ENCODE measurements at regions not wholly inside any gene's neighbourhood (a gene's known extent, or its start where the extent isn't known, plus 50 kb on each side); places are given as distances from the start of the nearest gene placed in this dataset.

DNA sequence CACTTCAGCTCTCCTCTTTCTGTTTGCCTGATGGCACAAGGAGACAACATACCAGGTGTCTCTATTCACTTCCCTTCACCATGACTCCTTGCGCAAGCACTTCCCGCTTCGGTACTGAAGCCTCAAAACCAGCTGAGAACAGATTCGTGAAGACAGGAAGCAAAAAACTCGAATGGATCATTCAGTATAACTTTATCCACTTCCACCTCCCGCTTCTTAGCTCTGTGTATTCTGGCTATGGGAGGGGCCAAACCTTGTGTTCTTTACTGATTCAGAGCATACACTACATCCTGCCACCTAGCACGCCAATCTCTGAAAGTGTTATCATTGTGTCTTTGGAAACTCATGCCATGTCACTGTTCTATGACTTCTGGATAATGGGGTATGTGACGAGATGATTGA is 62.2 kb upstream of the ADA2 start (continued):
- TF ChIP-seq BACH1 (IDR thresholded peaks at IDR 0.05; ENCODE audit: borderline replicate concordance) (no peak), MEF2A (IDR thresholded peaks at IDR 0.05; ENCODE audit: insufficient read depth, low read depth, low read length) (no peak), TAF1 (IDR thresholded peaks at IDR 0.05; ENCODE audit: borderline replicate concordance, low read depth, low read length) (no peak)

DNA sequence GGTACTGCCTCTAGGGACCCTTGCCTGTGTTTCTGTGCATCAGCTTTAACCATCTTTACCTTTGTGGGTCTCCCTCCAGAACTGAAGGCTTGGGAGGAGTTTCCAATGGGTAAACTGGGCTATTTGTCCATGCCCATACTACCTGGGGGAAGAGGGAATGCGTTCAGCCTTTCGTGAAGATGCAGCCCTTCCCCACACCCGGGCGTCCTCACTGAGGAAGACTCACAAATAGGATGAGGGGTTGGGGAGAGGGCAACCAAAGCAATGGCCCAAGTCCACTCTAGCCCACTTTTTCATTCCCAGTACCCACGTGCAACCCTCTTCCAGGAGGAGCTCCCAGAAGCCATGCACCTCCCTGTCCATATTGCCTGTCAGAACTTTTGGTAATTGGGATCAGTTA is 61.8 kb upstream of the ADA2 start:
- H3K4me2 ChIP-seq (ENCODE audit: control insufficient read depth, insufficient read depth), result peak overlapping the region; percentile 32
- H3K9ac ChIP-seq (ENCODE audit: control insufficient read depth, insufficient read depth, low read length), result peak overlapping the region; percentile 9
- H3K27ac ChIP-seq (ENCODE audit: control insufficient read depth, insufficient read depth), result peak overlapping the region; percentile 68
- peaks cover 16% of the 10 kb centered on the region for H3K4me1 ChIP-seq (ENCODE audit: control insufficient read depth, insufficient read depth, low read length)
- H2AFZ ChIP-seq (ENCODE audit: control insufficient read depth, low read depth, low read length), result peak overlapping the region; percentile 68
- H4K20me1 ChIP-seq (ENCODE audit: control insufficient read depth, insufficient read depth), result no peaks in the 10 kb centered on the region
- WGBS (ENCODE audit: insufficient coverage, insufficient replicate concordance, low lambda C conversion rate, missing lambda C conversion rate), result 89% methylated on average over 5 of the region's 5 CpGs
- ChIA-PET POLR2A (no interaction called here), RAD21 (ENCODE audit: unreplicated experiment) (interaction anchor here (1.0 to 1.3 kb wide), 3 partner anchors 20 to 38 kb away, joined by 3 to 6 read pairs (median 3); no protein-coding TSS in a partner anchor), CTCF (interaction anchor here (1.4 to 2.1 kb wide), 2 partner anchors 12 to 109 kb away, joined by 6 to 10 read pairs; no protein-coding TSS in a partner anchor), SMC1A (ENCODE audit: uncharacterized antibody, unreplicated experiment) (interaction anchor here (1.1 to 2.2 kb wide), 5 partner anchors 12 to 220 kb away, joined by 3 to 13 read pairs (median 9); partner anchors contain the start of gene ADA2)
- TF ChIP-seq ZNF384 (IDR thresholded peaks at IDR 0.05; ENCODE audit: borderline replicate concordance, low read depth, low read length) (no peak), PML (IDR thresholded peaks at IDR 0.05; ENCODE audit: low read length) (no peak), NR2F1 (conservative IDR thresholded peaks at IDR 0.05) (no peak), ZNF622 (IDR thresholded peaks at IDR 0.05) (no peak), NFIC (IDR thresholded peaks at IDR 0.05; ENCODE audit: low read depth, low read length) (no peak), SMAD1 (IDR thresholded peaks at IDR 0.05; ENCODE audit: low read depth, partially characterized antibody) (no peak), HDAC2 (IDR thresholded peaks at IDR 0.05) (no peak), NFYA (IDR thresholded peaks at IDR 0.05; ENCODE audit: borderline replicate concordance, low read depth, low read length) (no peak)
- TF ChIP-seq, protein P1, sequence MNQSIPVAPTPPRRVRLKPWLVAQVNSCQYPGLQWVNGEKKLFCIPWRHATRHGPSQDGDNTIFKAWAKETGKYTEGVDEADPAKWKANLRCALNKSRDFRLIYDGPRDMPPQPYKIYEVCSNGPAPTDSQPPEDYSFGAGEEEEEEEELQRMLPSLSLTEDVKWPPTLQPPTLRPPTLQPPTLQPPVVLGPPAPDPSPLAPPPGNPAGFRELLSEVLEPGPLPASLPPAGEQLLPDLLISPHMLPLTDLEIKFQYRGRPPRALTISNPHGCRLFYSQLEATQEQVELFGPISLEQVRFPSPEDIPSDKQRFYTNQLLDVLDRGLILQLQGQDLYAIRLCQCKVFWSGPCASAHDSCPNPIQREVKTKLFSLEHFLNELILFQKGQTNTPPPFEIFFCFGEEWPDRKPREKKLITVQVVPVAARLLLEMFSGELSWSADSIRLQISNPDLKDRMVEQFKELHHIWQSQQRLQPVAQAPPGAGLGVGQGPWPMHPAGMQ (IDR thresholded peaks at IDR 0.05; ENCODE audit: borderline replicate concordance), result no peak
- H3K79me2 ChIP-seq (ENCODE audit: control insufficient read depth, insufficient read depth, low read length), result no peaks in the 10 kb centered on the region
- H3K27me3 ChIP-seq (replicated peaks in 1 of 2; ENCODE audit: control insufficient read depth in 2 of 2, insufficient read depth in 2 of 2, low read length in 1 of 2), result no peaks in the 10 kb centered on the region
- in situ Hi-C loops (cut with MboI), result no loop called here
- intact Hi-C loops (cut with micrococcal nuclease; ENCODE audit: unreplicated experiment), result no loop called here
- no peak for DNase-seq (ENCODE audit: low read depth, low spot score)
- no peaks in the 10 kb centered on the region for H3K9me3 ChIP-seq (replicated peaks; ENCODE audit: control insufficient read depth, insufficient read depth, low read length)
- H3K4me3 ChIP-seq, result no peak overlapping the region
- ATAC-seq, result no peak
- FAIRE-seq, result no peak
- no peaks in the 10 kb centered on the region for H3K36me3 ChIP-seq (ENCODE audit: control insufficient read depth in 2 of 2, insufficient read depth in 2 of 2, low read length in 1 of 2)
- BruUV-seq (replicated peaks), result no TSS peak

Data from GM12878 (cell line).